GM19023 (cell line): ENCODE measurements at regions not wholly inside any gene's neighbourhood (a gene's known extent, or its start where the extent isn't known, plus 50 kb on each side); places are given as distances from the start of the nearest gene placed in this dataset.
A peak's percentile ranks its signal among the peaks of the same experiment; 100 is the strongest.
"Not testable (repeated sequence)": the region's sequence is repeated elsewhere in the genome, so short reads cannot be mapped to it uniquely, and the experiment has no call there.

Experiments
- ATAC-seq: cut with Tn5 transposase; IDR thresholded peaks from one replicate; pipeline ENCODE4 v1.9.1; 2021; ENCODE audit warnings: mild to moderate bottlenecking, moderate library complexity; ENCODE audit not compliant: unreplicated experiment

GRCh38 chr14:45990252-45990651, 661.3 kb downstream of the RPL10L start:
- ATAC-seq: no peak

- no peak for ATAC-seq
Measured at GRCh38 chr14:45976001-45976400, 675.6 kb downstream of the RPL10L start.

GRCh38 chr14:45972416-45972815, 679.2 kb downstream of the RPL10L start:
- no peak for ATAC-seq

- ATAC-seq: no peak
Measured at GRCh38 chr14:45970621-45971020, 681.0 kb downstream of the RPL10L start.

- ATAC-seq: no peak
Measured at GRCh38 chr14:45968037-45968436, 683.5 kb downstream of the RPL10L start.

GRCh38 chr14:45949479-45949878, 696.5 kb upstream of the MIS18BP1 start:
- ATAC-seq: no peak

- no peak for ATAC-seq
Measured at GRCh38 chr14:45947830-45948229, 694.8 kb upstream of the MIS18BP1 start.

- ATAC-seq: no peak
Measured at GRCh38 chr14:45946251-45946650, 693.2 kb upstream of the MIS18BP1 start.

- no peak for ATAC-seq
Measured at GRCh38 chr14:45940318-45940717, 687.3 kb upstream of the MIS18BP1 start.

GRCh38 chr14:45939572-45939971, 686.6 kb upstream of the MIS18BP1 start:
- ATAC-seq: no peak

GRCh38 chr14:45919995-45920394, 667.0 kb upstream of the MIS18BP1 start:
- not testable (repeated sequence) for ATAC-seq

GRCh38 chr14:45916340-45916953, 663.4 kb upstream of the MIS18BP1 start:
- no peak for ATAC-seq

GRCh38 chr14:45907782-45908181, 654.8 kb upstream of the MIS18BP1 start:
- ATAC-seq: no peak

- ATAC-seq: peak; percentile 78
Measured at GRCh38 chr14:45906257-45906656, 653.3 kb upstream of the MIS18BP1 start.

- ATAC-seq: no peak
Measured at GRCh38 chr14:45905672-45906071, 652.7 kb upstream of the MIS18BP1 start.

- ATAC-seq: no peak
Measured at GRCh38 chr14:45904314-45904713, 651.3 kb upstream of the MIS18BP1 start.

- no peak for ATAC-seq
Measured at GRCh38 chr14:45902241-45902640, 649.2 kb upstream of the MIS18BP1 start.

- no peak for ATAC-seq
Measured at GRCh38 chr14:45897439-45897838, 644.4 kb upstream of the MIS18BP1 start.

GRCh38 chr14:45893127-45893526, 640.1 kb upstream of the MIS18BP1 start:
- ATAC-seq: no peak

GRCh38 chr14:45891417-45892080, 638.5 kb upstream of the MIS18BP1 start:
- no peak for ATAC-seq

- ATAC-seq: not testable (repeated sequence)
Measured at GRCh38 chr14:45888766-45889285, 635.8 kb upstream of the MIS18BP1 start.

GRCh38 chr14:45877981-45878380, 625.0 kb upstream of the MIS18BP1 start:
- no peak for ATAC-seq
